ENCODE measurements at regions not wholly inside any gene's neighbourhood (a gene's known extent, or its start where the extent isn't known, plus 50 kb on each side); places are given as distances from the start of the nearest gene placed in this dataset.

GRCh38 chr4:43693876-43694275 is 754.7 kb downstream of the KCTD8 start:
- no peak for TF ChIP-seq PKNOX1 (IDR thresholded peaks at IDR 0.05)
- TF ChIP-seq ELF4 (IDR thresholded peaks at IDR 0.05): no peak
- TF ChIP-seq TARDBP (IDR thresholded peaks at IDR 0.05): no peak

Data from HEK293T (cell line).